ENCODE measurements at regions not wholly inside any gene's neighbourhood (a gene's known extent, or its start where the extent isn't known, plus 50 kb on each side); places are given as distances from the start of the nearest gene placed in this dataset.
"Not testable (repeated sequence)": the region's sequence is repeated elsewhere in the genome, so short reads cannot be mapped to it uniquely, and the experiment has no call there.

- no peak for DNase-seq (ENCODE audit: low read depth, low spot score)
Measured at GRCh38 chr16:6856578-6856977, 476.1 kb upstream of the RBFOX1 start.

DNA sequence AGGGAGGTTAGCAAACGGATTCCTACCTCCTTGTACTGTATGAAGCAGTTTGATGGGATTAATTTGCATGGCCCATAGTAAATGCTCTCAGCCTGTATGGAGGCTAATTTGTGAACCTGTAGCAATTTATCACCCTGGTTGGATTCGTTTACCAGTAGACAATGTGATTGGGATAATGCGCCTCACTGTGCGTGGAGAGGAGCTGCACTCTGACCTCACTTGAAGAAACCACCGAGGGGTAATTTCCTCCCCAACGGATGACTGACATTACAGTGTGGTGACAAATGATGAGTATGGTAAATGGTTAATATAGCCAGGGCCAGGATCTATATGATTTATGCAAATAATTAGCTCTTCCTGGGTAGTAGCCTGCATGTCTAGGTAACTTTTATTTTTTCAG is 479.1 kb upstream of the RBFOX1 start:
- DNase-seq (ENCODE audit: low read depth, low spot score), result no peak

DNA sequence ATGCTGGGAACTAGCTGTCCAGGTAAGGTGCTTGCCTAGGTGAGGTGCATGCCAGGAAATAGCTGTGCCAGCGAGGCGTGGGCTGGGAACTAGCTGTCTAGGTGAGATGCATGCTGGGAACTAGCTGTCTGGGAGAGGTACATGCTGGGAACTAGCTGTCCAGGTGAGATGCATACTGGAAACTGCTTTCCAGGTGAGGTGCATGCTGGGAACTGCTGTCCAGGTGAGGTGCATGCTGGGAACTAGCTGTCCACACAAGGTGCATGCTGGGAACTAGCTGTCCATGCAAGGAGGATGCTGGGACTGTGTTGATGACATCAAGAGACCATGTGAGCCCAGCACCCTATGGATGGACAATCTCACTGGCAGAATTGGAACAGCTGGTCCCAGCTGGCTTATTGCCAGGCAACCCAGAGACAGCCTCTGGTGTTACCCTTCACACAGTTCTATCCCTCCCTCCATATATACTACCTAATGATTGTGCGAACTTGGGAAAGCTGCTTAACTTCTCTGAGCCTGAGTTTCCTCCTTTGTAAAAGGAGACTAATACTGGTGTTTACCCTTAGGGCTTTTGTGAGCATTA is 479.9 kb upstream of the RBFOX1 start:
- DNase-seq (ENCODE audit: low read depth, low spot score), result no peak

DNA sequence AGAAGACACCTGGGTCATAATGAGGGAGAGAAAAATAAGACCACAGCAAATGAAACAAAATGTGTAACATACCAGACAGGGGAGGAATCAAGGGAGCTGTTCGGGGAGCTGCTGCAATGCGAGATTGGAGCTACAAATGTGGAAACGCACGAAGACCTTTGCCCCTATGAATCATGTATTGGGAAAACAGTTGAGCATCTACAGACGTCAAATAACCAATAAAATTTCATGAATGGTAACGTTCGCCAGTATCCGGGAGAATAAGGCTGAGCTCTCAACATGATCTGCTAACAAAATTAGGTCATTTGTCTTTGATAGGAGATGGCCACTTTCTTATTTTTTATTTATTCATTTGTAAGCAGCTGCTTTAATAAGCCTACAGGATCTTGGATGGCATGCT is 486.2 kb upstream of the RBFOX1 start:
- DNase-seq (ENCODE audit: low read depth, low spot score), result no peak

DNA sequence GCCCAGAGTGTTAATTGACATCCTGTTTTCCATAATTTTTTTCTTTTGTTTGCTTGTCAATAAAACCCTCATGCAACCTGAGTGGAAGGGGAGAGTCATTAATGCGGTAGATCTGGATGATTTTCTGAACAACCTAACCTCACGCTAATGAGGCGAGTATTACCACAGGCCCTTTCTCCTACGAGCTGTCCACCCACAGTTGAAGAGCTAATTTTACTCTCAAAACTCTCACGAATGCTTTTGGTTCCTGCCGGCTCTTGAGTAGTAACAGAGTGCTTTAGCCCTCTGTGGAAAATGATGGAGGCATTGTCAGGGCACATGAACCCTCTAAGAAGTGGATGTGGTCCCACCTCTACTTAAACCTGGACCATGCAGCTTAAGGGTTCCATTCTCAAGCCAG is 491.3 kb upstream of the RBFOX1 start:
- no peak for DNase-seq (ENCODE audit: low read depth, low spot score)

GRCh38 chr16:6837722-6838121 is 494.9 kb upstream of the RBFOX1 start:
- DNase-seq (ENCODE audit: low read depth, low spot score), result no peak

GRCh38 chr16:6836766-6837165 is 495.9 kb upstream of the RBFOX1 start:
- DNase-seq (ENCODE audit: low read depth, low spot score), result no peak

- DNase-seq (ENCODE audit: low read depth, low spot score), result no peak
Measured at GRCh38 chr16:6835941-6836340, 496.7 kb upstream of the RBFOX1 start.

DNA sequence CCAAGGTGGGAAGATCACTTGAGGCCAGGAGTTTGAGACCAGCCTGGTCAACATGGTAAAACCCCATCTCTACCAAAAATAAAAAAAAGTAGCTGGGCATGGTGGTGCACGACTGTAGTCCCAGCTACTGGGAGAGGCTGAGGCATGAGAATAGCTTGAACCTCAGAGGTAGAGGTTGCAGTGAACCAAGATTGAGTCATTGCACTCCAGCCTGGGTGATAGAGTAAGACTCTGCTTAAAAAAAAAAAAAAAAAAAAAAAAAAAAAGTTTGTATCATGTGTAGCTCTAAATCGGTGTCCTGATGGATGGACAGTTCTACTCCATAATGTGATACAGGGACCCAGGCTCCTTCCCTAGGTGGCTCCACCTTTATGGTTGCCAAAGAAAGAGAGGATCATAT is 497.1 kb upstream of the RBFOX1 start:
- DNase-seq (ENCODE audit: low read depth, low spot score), result no peak

DNA sequence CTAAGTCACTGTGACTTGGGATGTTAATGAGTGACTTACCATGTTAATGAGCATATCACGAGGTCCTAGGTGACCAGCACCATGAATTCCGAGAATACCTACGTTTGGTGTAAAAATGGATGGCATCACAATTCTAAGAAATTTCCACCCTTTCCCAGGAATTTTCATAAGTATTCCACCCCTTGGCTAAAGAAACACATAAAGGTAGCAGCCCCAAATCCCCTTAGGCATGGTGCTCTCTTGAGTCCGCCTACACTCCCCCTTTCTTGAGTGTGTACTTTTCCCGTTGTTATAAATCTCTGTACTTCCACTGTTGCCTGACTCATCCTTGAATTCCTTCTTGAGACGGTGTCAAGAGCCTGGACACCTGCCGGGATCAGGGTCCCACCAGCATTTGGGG is 504.0 kb upstream of the RBFOX1 start:
- no peak for DNase-seq (ENCODE audit: low read depth, low spot score)

- DNase-seq (ENCODE audit: low read depth, low spot score), result no peak
Measured at GRCh38 chr16:6827931-6828330, 504.7 kb upstream of the RBFOX1 start.

DNA sequence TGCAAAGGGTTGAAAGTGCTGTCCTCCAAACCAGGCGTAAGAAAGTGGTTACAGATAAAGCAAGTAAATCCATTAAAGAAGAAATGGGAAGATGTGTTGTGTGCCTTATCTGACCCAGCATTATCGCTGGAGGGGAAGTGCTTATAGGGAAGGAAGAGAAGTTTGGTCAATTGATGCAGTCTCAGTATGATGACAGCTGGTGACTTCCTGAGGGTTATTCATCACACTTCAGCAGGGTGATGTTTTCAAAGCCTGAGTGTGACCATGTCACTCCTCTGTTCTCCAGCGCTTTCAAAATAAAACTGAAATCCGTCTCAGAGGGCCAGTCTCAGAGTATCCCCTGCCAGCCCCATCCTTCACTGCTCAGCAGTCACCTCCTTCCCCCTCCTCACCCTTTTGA is 505.4 kb upstream of the RBFOX1 start:
- DNase-seq (ENCODE audit: low read depth, low spot score), result no peak

- no peak for DNase-seq (ENCODE audit: low read depth, low spot score)
Measured at GRCh38 chr16:6822041-6822440, 510.6 kb upstream of the RBFOX1 start.

GRCh38 chr16:6804461-6804860 is 528.2 kb upstream of the RBFOX1 start:
- DNase-seq (ENCODE audit: low read depth, low spot score), result no peak

DNA sequence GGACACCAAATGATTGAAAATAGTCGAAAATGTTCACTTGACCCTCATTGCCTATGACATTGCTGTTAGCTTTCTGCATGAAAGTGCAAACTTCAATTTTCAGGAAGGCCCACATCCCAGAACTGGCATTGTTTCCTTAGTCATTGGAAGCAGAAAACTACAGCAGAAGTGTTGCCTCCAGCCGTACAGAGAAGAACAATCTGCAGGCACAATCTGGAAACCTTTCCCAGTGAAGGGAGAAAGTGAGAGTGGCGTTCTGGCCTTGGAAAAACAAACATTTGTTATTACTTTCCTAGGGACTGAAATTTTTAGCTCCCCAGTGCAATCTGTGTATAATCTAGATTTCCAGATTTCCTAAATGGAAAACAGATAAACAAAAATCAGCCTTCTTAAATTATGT is 529.5 kb upstream of the RBFOX1 start:
- DNase-seq (ENCODE audit: low read depth, low spot score), result no peak

DNA sequence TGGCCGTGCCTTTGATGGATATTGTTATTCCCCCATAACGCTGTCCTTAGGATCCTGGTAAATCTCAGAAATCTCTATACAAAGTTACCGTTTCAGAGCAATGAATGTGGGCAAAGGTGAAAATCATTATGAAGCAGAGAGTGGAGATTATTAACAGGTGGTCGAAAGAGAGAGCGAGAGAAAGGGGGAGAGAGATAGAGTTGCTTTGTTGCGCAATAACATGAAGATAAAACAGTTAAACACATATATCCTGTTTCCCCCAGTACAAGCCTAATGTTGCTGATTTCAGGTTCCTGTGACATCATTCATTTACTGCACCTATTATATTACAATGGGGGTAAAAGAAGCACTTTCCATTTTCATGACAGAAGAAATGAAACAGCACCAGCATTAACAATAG is 535.4 kb upstream of the RBFOX1 start:
- DNase-seq (ENCODE audit: low read depth, low spot score), result no peak

DNA sequence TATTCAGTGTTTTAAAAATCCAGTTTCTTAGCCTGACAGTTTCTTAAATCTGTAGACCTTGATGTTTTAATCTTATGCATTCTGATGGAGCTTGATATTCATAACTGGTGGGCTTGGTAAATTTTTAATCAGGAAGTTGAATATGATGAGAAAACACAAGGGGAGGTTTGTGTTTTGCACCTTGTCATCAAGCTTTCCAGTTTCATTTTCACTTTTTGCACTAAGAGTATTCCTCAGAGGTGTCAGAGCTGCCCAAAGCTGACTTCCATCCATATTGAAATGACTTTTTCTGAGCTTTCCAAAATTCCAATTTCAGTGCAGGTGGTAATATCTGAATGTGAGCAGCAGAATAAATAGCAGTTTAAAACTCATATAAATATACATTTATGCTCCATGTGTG is 555.0 kb upstream of the RBFOX1 start:
- DNase-seq (ENCODE audit: low read depth, low spot score), result no peak

DNA sequence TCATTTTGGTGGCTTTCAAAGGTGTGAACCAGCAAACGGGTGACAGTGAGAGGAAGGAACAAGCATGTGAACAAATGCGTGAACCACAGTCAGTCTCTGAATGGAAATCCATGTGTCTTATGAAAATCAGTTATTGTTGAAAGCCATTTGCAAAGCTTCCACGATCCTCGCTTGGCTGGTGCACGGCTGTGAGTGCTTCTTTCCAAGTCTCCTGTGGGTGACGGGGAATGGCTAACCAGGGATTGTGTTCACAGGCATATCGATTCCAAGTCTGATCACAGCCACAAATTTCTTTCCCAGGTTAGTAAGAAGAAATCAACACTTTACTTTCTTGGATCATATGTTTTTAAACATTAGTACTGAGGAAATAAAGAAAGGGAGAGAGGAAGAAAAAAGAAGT is 556.9 kb upstream of the RBFOX1 start:
- no peak for DNase-seq (ENCODE audit: low read depth, low spot score)

GRCh38 chr16:6771956-6772355 is 560.7 kb upstream of the RBFOX1 start:
- DNase-seq (ENCODE audit: low read depth, low spot score), result no peak

- DNase-seq (ENCODE audit: low read depth, low spot score), result no peak
Measured at GRCh38 chr16:6753553-6753952, 579.1 kb upstream of the RBFOX1 start.

- no peak for DNase-seq (ENCODE audit: low read depth, low spot score)
Measured at GRCh38 chr16:6751191-6751590, 581.5 kb upstream of the RBFOX1 start.

DNA sequence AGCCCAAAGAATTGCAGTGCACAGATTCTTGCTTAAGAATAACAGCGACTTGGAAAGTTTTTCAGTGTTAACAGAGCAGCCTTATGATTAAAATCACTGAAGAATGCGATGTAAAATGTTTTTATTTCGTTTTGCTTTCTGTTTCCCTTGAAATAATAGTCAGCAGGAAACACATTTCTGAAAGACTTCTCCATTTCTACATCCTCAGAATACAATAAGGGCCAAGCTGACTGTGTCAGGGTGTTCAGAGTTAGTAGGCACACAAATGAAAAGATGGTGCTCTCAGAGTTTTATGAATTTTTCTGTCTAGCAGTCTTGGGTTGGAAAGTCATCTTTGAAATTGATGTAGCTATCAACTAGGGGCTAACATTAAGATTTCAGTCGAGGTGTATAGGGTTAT is 582.9 kb upstream of the RBFOX1 start:
- DNase-seq (ENCODE audit: low read depth, low spot score), result no peak

GRCh38 chr16:6736302-6736701 is 596.3 kb upstream of the RBFOX1 start:
- DNase-seq (ENCODE audit: low read depth, low spot score), result not testable (repeated sequence)

GRCh38 chr16:6735631-6736030 is 597.0 kb upstream of the RBFOX1 start:
- DNase-seq (ENCODE audit: low read depth, low spot score), result no peak

DNA sequence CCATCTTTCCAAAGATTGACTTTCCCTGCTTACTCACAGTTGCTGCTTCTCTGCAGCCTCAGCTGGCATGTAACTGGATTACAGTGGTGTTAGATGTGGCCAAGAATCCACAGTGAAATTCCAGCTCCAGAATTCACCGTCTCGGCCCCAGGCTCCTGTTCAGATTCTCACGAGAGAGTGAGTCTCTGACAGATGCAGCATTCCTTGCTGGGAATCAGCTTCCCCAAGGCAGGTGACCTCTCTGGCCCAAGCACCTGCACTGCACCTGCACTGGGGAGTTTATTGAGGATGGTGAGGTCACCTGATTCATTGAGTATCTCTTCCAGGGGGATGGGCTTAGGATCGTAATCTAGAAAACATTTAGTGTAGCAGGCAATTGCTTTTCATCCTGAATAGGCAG is 600.5 kb upstream of the RBFOX1 start:
- no peak for DNase-seq (ENCODE audit: low read depth, low spot score)

All from smooth muscle cell of the brain vasculature (primary cell).